A204.1 (cell line): ENCODE measurements at regions not wholly inside any gene's neighbourhood (a gene's known extent, or its start where the extent isn't known, plus 50 kb on each side); places are given as distances from the start of the nearest gene placed in this dataset.

Experiments used
- FAIRE-seq: peaks from 2 replicates; lab custom pipeline; 2012; peaks lifted over from hg19 to GRCh38; lab: Jason Lieb, UNC

DNA sequence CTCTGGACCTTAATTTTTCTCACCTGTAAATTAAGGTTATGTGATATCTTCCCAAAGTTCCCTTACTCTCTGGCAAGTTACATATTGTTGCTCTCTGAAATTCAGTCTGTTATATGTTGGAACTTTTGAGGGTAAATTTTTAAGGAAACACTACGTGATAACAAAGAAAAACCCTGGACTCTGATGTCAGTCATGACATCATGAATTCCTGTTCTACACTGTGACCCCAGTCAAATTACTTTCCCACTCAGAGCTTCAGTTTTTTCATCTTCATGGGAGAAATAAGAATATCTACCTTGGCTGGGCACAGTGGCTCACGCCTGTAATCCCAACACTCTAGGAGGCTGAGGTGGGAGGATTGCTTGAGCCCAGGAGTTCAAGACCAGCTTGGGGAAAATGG lies 164.6 kb upstream of the RALGAPA2 start:
- no peak for FAIRE-seq

DNA sequence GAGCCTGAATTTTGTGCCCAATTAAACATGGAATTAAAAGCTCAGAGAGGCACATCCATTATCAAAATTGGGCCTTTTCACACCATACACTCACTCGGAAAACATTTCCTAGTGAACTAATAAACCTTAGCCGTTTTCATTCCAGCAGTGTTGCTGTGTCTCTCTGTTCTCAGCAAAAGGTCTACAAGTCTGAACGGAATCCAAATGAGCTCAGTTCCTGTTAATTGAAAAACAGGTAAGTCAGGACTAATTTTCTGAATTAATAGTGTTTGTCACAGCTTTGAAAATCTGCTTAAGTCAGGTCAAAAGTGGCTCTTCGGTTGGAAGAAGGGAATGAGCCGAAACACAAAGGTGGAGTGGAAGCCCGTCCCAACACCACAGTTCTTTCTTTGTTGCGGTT lies 163.3 kb upstream of the RALGAPA2 start:
- FAIRE-seq, result no peak

DNA sequence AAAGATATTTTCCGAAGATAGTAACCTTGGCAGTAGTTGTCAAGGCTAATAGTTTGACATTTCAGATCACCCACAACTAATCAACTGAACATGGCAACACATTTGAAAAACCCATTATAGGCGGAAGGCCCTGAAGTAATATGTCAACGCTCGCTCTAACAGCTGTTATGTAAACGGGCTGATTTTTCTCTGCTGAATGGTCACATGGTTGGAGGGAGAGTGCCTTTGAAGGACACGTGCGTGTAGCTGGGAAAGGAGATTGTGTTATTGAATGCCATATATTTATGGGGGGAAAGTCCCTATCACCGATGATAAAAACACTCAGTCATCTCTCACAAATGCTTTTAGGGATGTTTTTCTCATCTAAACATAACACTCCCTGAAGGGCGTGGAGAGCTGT lies 160.0 kb upstream of the RALGAPA2 start:
- no peak for FAIRE-seq

DNA sequence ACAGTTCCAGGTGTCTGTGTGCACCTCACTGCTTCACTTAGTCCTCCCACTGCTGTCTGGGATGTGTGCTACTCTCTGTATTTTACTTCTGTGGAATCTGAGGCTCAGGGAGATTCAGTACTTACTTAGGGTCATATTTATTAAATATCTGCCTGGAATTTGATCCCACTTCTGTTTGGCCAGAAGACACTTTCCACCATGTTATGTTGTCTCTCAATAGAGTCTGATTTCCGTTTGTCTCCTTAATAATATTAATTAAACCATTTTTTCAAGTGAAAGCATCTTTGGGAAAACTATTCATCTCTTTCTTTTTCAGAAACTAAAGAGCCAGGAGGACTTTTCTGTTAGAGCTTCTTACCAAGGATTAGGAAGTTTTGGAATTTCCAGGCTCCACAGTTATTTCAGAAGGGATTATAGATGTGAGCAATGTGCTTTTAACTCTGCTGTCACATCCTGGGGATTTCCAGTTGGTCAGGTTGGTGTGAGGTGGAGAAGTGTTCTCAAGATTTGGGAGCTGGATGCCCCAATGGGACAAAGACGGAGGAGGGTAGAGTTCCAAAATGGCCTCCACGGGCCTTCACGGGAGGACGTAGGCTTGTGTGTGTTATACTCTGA lies 156.8 kb upstream of the RALGAPA2 start:
- FAIRE-seq, result no peak

DNA sequence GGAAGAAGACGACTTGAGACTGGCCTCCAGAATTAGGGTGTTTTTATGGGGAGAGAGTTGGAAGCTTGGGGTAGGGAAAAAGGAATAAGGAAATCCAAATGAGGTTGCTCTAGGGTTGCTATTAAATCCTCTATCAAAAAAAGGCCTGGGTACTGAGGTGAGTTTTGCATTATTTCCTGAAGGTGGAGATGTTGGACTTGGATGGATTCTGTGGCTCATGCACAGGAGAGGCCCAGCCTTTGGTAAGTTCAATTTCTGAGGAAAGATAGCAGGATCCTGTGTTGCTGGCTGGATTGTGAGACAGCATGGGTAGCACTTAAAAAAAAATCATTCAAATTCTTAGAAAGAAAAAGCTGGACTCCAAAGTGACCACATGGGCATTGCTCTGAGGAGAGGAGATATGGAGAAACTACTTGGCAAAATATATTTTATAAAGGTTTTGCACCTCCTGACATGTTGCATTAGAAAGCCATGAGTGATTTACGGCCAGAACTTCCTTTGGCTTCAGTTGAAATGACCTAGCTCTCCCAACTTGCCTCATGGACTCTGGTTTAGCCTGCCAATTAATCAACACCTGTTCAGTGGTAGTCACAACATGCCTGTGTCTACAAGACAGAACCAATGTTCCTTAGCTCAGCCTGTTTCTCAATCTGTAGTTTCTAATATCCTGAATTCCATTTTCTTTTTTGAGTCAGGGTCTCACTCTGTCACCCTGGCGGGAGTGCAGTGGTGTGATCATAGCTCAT lies 152.1 kb upstream of the RALGAPA2 start:
- peak; percentile 80 for FAIRE-seq

DNA sequence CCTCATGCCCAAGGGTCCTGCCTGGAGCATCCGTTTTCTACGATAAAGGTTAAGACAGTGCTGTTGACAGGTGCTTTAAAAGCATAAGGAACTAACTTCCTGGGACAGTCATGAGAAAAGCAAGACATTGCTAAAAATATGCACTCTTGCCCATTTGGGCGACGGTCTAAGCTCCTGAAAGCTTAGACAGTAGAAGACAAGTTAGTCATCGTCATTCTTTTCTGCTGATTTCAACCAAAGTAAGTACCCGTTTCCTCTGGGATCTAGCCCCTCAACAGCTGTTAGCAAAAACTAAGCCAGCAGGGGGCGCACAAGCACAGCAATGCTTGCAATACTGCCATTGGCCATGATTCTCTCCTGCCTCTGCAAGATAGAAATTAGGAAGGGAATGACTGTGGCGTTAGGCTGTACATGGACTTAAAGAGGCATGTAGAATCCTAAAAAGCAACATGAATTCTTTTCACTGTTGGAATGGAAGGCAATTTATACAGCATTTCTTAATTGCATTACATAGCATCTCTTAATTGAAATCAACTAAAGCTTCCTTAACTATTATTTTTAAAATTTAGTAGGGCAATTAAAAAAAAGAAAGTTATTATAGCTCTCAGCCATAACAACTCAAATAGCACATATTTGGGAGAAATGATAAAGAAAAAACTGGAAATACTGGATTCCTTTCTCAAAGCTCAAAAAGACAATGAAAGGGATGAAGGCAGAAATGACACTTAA lies 147.8 kb upstream of the RALGAPA2 start:
- peak; percentile 82 for FAIRE-seq

DNA sequence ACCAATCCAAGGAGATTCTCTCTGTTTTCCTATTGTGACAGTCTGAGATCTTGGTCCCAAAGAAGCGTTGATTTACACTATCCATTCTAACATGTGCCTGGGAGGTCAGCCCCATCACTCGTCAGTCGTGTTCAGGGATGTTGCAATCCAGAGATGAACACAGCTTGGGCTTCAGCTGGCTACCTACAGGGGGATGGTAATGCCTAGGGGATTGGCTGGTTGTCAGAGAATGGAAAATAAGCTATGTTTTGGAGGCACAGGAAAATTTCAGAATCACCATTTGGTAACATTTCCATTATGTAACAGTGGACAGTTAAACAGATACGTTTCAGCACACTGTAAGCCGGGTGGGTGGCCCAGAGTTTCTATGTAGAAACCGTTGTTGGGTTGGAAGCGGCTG lies 147.1 kb upstream of the RALGAPA2 start:
- FAIRE-seq, result no peak

DNA sequence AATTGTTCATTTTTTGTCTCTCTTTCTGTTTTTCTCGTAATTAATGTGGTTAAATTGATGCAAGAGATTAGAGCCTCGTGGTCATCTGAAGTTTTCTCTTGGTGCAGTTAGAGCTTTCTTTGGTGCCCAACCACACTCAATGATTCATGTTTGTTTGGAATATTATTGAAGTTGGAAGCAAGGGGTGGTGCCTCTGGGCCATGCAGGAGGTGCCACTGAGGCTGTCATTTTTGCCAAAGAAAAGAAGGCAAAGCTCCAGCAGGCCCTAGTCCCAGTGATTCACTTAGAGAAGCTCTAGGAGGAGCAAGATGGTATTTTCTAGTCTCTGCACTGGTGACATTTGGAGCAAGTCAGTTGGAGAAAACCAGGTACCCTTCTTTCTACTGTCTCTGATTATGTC lies 144.5 kb upstream of the RALGAPA2 start:
- no peak for FAIRE-seq

DNA sequence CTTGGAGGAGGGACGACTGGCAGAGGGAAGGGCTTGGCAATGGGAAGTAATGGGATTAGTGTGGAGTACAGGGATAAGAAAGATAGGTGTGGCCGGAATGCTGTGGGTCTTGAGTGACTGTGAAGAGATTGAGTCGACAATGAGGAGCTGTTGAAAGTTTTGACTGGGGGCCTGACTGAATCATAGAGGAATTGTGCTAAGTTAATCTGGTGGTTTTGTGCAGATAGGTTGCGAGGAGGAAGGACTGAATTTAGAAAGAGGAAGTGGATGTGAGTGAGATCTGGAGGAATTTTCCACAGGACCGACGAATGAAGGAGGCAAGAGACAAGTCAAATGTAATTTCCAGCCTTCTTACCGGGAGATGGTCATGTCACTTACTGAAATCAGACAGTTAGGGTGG lies 143.9 kb upstream of the RALGAPA2 start:
- FAIRE-seq, result no peak

DNA sequence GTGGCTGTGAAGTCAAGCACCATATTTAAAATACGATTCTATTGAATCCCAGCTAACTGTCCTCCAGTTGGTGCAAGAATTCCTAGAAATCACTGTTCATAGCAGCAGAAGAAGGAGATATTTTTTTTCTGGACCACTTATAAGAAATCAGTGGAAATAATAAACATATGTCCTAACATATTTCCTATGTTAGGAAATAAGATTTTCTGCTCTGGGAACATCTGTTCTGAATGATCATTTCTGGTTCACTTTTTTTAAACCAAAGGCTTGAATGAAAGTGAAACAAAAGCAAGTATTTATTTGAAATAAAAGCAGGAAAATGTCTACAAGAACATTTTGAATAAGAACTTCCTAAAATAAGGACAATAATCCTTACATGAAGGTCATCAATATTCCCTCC lies 138.9 kb upstream of the RALGAPA2 start:
- no peak for FAIRE-seq

DNA sequence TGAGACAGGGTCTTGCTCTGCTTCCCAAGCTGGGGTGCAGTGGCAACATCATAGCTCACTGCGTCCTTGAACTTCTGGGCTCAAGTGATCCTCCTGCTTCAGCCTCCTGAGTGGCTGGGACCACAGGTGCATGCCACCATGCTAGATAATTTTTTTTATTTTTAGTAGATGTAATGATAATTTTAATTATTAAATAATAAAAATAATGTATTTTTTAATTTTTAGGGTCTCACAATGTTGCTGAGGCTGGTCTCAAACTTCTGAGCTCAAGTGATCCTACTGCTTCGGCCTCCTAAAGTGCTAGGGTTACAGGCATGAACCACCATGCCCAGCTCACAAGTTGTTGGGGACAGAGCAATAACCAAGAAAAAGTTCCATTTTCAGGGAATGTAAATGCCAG lies 138.0 kb upstream of the RALGAPA2 start:
- FAIRE-seq, result no peak

DNA sequence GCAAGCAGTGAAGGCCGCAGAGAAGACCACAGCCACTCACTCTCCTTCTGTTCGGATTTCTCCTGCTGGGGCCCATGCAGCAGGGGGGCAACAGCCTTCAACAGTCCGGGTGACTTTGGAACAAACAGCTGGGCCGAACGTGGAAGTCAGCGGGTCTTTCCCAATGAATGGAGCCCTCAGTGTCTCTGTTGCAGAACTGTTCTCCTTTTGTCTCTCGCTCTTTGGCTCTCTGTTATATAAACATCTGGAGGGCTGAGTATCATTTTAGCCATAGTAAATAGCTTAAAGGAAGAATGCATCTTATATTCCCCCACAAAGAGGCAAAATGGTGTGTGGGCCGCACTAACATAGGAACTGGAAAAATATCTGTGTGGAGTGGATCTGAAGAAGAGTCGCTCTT lies 136.7 kb upstream of the RALGAPA2 start:
- FAIRE-seq, result no peak

DNA sequence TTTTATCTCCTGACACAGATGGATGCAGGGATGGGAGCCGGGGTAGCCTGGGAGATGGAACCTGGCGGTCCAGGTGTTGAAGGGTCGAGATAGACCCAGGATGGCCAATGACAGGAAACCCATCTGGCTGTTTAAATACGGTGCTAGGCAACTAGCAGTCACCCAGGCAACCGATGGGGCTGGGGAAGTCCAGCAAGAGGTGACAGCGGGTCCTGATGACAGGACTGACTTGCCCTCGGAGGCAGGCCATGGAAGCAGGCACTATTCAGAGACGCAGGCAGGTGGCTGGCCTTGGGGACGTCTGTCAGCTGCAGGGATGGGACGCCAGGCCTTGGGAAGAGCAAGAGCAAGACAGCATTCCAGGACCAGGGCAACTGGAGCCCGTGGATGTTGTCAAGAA lies 135.4 kb upstream of the RALGAPA2 start:
- no peak for FAIRE-seq

DNA sequence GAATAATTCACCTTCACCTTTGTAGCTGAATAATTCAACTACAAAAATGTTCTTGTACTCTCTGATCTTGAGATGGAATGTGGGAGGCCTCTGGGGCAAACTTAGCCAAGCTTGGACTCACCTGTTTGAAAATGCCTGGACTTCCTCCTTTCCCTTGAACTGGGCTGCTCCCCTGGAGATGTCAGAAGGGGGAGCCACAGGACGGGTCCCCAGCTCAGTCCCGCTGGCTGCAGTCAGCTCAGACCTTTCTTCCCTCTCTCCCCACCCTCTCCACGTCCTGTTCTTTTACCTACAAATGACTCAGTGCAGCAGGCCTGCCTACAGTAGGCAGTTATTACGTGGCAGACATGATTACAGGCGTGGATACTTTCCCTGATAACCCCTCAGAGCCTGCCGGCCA lies 131.5 kb upstream of the RALGAPA2 start:
- FAIRE-seq, result no peak

DNA sequence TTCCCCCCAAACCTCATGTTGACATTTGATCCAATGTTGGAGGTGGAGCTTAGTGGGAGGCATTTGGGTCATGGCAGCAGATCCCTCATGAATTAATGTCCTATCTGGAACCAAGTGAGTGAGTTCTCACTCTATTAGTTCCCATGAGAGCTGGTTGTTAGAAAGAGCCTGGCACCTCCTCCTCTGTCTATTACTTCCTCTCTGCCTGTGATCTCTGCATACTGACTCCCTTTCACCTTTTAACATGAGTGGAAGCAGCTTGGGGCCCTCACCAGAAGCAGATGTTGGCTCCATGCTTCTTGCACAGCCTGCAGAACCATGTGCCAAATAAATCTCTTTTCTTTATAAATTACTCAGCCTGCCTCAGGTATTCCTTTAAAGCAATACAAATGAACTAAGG lies 127.3 kb upstream of the RALGAPA2 start:
- FAIRE-seq, result no peak

DNA sequence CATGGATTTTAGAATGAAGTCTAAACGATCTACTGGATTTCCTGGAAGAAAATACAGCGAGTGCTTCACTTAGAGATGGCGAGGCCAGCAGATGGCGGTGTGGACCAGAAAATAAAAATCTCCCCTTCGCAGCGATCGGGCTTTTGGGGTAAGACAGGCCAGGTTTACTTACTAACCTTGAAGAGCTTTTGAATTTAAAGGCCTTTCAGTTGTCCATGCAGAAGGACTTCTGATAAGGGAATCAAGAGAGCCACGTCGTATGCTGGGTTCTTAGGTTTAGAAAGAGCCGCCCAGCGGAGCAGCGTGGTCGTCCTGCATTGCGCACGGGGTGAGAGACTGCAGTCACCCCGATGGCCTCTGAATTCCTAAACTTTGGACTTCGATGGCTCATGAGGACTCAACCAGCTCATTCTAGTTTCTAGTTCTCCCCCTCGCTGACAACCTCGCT lies 125.2 kb upstream of the RALGAPA2 start:
- peak; percentile 79 for FAIRE-seq

DNA sequence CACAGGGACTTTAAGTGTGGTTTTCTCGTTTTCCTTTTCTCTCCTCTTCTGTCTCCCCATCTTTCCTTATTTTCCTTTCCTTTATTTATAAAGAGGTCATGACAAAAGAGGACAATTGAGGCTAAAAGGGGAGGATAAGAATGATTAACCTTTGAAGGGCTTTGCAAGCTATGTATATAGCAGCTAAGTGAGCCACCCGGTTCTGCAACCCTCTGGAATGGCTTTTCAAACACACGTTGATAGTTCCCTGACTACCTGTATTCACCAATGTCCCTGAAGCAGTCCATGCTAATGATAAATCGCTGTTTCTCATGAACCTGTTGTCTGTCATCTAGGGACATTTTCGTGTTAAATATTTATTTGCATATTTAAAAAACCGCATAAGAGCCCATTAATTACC lies 124.4 kb upstream of the RALGAPA2 start:
- FAIRE-seq, result no peak

DNA sequence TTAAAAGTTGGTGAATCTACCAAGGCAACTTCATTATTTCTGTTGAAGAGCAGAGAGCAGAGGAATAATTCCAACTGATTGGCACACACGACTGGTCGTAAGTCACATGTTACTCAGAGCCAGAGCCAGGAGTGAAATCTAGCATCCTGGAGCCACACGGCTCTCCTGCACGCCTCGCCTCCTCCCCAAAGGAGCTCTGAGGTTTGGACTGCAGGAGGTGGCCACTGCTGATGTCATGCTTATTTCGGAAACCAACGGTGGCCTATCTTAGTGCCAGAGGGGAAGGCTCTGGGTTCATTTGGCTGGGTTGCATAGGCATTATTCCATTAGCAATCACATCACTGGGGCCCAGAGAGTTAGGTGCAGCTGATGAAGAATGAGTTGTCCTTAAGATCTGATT lies 123.5 kb upstream of the RALGAPA2 start:
- FAIRE-seq, result no peak

DNA sequence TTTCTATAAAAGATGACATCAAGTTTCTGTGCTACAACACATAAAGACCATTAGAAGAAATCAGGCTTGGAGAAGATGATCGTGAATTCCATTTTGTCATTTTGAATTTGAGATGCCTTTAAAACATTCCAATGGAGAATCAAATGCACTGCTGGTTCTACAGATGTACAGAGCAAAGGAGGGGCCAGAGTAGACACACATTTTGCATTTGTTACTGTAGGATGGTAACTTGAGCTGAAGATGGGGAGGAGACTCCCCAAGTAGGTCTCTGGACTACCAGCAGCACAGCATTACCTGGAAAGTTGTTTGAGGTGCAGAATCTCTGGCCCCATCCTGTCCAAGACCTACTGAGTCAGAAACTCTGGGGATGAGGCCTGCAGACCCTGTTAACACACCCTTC lies 121.6 kb upstream of the RALGAPA2 start:
- no peak for FAIRE-seq

DNA sequence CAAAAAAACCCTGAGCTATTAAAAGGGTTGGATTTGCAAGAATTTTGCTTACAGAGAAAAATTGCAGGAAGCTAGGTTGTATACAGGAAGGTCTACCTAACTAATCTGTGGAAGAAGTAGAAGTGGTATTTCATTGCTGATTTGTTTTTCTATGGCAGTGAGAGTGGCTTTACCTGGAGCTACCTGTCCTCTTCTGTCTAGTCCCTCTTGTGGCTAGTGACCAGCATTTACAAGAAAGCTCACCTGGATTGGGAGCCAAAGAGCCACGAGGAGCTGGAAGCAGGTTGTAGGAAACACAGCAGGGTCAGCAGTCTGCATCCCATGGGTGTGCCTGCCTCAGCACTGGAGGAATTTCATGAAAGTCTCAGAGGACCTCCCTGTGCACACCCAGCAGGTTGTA lies 120.3 kb upstream of the RALGAPA2 start:
- FAIRE-seq, result no peak

DNA sequence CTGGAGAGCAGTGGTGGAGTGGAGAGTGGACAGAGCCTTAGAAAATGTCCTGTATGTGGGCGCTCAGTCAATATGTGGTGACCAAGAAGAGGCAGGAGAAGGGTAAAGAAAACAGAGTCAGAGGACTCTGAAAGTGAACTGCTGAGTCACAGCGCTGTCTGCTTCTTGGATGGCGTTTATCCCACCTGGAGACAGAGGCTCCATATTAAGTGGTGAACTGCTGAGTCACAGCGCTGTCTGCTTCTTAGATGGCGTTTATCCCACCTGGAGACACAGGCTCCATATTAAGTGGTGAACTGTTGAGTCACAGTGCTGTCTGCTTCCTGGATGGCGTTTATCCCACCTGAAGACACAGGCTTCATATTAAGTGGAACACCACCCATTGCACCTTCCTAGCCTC lies 119.3 kb upstream of the RALGAPA2 start:
- FAIRE-seq, result no peak

DNA sequence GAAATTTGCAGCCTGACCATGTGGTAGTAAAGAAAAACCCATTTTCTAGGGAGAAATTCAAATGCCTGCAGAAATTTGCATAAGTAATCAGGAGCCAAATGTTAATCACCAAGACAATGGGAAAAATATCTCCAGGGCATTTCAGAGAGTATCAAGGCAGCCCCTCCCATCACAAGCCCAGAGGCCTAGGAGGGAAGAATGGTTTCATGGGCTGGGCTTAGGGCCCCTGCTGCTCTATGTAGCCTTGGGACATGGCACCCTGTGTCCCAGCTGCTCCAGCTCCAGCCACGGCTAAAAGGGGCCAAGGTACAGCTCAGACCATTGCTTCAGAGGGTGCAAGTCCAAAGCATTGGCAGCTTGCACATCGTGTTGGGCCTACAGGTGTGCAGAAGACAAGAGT lies 117.2 kb upstream of the RALGAPA2 start:
- no peak for FAIRE-seq

DNA sequence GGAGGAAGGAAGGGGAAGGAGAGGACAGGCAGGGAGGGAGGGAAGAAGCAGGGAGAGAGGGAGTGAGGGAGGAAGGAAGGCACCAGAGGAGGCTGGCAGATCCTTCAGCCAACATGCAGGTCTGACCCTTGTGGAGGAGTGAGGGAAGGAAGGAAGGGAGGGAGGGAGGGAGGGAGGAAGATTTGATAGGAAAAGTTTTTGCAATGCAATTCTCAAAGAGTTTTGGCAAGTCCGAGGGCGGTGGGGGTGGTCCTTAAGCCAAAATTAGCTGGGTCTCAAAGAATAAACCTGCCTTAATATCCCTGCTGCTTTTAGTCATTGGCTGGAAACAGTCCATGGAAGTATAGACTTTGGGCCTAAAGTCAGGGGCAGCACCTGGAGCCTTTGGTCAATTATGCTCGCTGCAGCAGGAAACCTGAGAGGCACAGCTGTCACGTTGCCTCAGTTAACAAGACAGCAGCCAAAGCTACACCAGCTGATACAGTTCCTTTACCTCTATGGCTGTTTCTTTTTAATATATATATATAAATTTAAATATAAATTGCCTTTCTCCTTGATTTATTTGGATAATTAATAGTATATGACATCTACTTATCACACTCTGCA lies 115.7 kb upstream of the RALGAPA2 start:
- no peak for FAIRE-seq
